IPS-NIHi11 (cell line): ENCODE measurements at regions not wholly inside any gene's neighbourhood (a gene's known extent, or its start where the extent isn't known, plus 50 kb on each side); places are given as distances from the start of the nearest gene placed in this dataset.
"Not testable (repeated sequence)": the region's sequence is repeated elsewhere in the genome, so short reads cannot be mapped to it uniquely, and the experiment has no call there.

Source experiments
- DNase-seq: peaks from one replicate; pipeline ENCODE4 v3.0.0; 2012; ENCODE audit warnings: mixed read lengths, low spot score

- DNase-seq: no peak
These were observed 112.4 kb upstream of the ALDH1A3 start for GRCh38 chr15:100767001-100767825.

- no peak for DNase-seq
These were observed 111.1 kb upstream of the ALDH1A3 start for GRCh38 chr15:100768501-100768931.

- DNase-seq: no peak
These were observed 110.3 kb upstream of the ALDH1A3 start for GRCh38 chr15:100769043-100769974.

- no peak for DNase-seq
These were observed 109.7 kb upstream of the ALDH1A3 start for GRCh38 chr15:100769975-100770340.

- no peak for DNase-seq
These were observed 108.7 kb upstream of the ALDH1A3 start for GRCh38 chr15:100770661-100771584.

- no peak for DNase-seq
These were observed 107.9 kb upstream of the ALDH1A3 start for GRCh38 chr15:100771746-100772145.

- DNase-seq: no peak
These were observed 107.2 kb upstream of the ALDH1A3 start for GRCh38 chr15:100772478-100772877.

- DNase-seq: no peak
These were observed 106.6 kb upstream of the ALDH1A3 start for GRCh38 chr15:100772892-100773520.

- DNase-seq: not testable (repeated sequence)
These were observed 105.6 kb upstream of the ALDH1A3 start for GRCh38 chr15:100774044-100774443.

GRCh38 chr15:100775581-100776185, 103.9 kb upstream of the ALDH1A3 start:
- DNase-seq: no peak

GRCh38 chr15:100777821-100778220, 101.8 kb upstream of the ALDH1A3 start:
- DNase-seq: no peak

GRCh38 chr15:100778831-100779288, 100.8 kb upstream of the ALDH1A3 start:
- no peak for DNase-seq

GRCh38 chr15:100779331-100780207, 100.1 kb upstream of the ALDH1A3 start:
- DNase-seq: no peak

- no peak for DNase-seq
These were observed 99.3 kb upstream of the ALDH1A3 start for GRCh38 chr15:100780208-100780800.

GRCh38 chr15:100781061-100781960, 98.3 kb upstream of the ALDH1A3 start:
- DNase-seq: no peak

- no peak for DNase-seq
These were observed 97.6 kb upstream of the ALDH1A3 start for GRCh38 chr15:100781961-100782530.

GRCh38 chr15:100783291-100783690, 96.3 kb upstream of the ALDH1A3 start:
- DNase-seq: no peak
